WERI-Rb-1 (cell line): ENCODE measurements at regions not wholly inside any gene's neighbourhood (a gene's known extent, or its start where the extent isn't known, plus 50 kb on each side); places are given as distances from the start of the nearest gene placed in this dataset.

Source experiments
- DNase-seq: peaks from one replicate; pipeline ENCODE4 v3.0.0-alpha.2; 2020
- H3K27ac ChIP-seq: fragments of 250-450 bp; sonication (Bioruptor Pico); 2 replicates; pipeline ENCODE4 v1.5.1; 2020; ENCODE audit warnings: mild to moderate bottlenecking, moderate library complexity
- H3K27me3 ChIP-seq: fragments of 250-450 bp; sonication (Bioruptor Pico); 2 replicates; pipeline ENCODE4 v1.5.1; 2021; ENCODE audit warnings: mild to moderate bottlenecking, low read depth, moderate library complexity; ENCODE audit not compliant: insufficient read depth, severe bottlenecking
- H3K36me3 ChIP-seq: fragments of 250-450 bp; sonication (Bioruptor Pico); 2 replicates; pipeline ENCODE4 v1.5.1; 2020; ENCODE audit warnings: mild to moderate bottlenecking, moderate library complexity
- H3K4me3 ChIP-seq: 2 replicates; pipeline ENCODE4 v1.5.1; 2011; ENCODE audit warnings: low read depth, mild to moderate bottlenecking, control low read depth, low read length
- H3K9me3 ChIP-seq: fragments of 250-450 bp; sonication (Bioruptor Pico); 2 replicates; pipeline ENCODE4 v1.5.1; 2021; ENCODE audit warnings: mild to moderate bottlenecking, moderate library complexity; ENCODE audit not compliant: severe bottlenecking
- TF ChIP-seq, protein P1 (sequence below): IDR thresholded peaks from 2 replicates; pipeline ENCODE4 v1.5.1; 2011; ENCODE audit warnings: low read depth, mild to moderate bottlenecking, control low read depth, inconsistent platforms, low read length

DNA sequence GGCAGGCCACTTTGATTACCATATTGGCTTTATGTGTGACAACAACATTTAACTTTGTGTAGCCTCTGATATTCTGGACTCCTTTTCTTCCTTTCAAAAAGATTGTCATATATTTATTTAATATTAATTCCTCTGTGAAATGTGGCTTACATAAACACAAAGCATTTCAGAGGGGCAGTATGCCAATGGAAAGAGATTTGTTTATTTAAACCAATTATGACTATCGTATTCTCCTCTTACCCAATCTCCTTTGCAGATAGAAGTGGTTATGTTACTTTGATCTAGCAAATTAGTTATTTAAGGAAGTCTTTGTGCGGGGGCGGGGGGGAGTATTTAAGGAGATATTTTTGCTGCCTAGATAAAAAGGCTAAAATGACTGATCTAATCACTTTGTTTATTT lies 573.7 kb upstream of the KIF2B start:
- Histone ChIP-seq H3K9me3 (no peaks in the 10 kb centered on the region), H3K27me3 (no peaks in the 10 kb centered on the region), H3K27ac (no peak overlapping the region), H3K36me3 (no peaks in the 10 kb centered on the region), H3K4me3 (no peak overlapping the region)
- TF ChIP-seq, protein P1, sequence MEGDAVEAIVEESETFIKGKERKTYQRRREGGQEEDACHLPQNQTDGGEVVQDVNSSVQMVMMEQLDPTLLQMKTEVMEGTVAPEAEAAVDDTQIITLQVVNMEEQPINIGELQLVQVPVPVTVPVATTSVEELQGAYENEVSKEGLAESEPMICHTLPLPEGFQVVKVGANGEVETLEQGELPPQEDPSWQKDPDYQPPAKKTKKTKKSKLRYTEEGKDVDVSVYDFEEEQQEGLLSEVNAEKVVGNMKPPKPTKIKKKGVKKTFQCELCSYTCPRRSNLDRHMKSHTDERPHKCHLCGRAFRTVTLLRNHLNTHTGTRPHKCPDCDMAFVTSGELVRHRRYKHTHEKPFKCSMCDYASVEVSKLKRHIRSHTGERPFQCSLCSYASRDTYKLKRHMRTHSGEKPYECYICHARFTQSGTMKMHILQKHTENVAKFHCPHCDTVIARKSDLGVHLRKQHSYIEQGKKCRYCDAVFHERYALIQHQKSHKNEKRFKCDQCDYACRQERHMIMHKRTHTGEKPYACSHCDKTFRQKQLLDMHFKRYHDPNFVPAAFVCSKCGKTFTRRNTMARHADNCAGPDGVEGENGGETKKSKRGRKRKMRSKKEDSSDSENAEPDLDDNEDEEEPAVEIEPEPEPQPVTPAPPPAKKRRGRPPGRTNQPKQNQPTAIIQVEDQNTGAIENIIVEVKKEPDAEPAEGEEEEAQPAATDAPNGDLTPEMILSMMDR: no peak
- DNase-seq: no peak

DNA sequence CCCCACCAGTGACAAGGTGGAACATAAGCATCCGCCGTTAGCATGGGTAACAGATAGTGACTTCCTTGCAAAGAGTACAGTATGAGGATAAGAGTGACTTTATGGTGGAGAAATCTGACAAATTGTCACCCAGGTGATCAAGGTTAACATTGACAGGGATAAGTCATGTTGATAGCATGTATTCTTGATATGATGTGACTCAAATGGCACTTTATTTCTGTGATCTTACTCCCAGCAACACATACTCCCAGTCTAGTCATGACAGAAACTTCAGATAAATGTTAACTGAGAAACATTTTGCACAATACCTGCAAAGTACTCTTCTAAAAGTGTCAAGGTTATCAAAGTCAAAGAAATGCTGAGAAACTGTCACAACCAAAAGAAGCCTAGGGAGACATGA lies 588.6 kb upstream of the KIF2B start:
- Histone ChIP-seq H3K27ac (no peak overlapping the region), H3K27me3 (no peaks in the 10 kb centered on the region), H3K9me3 (no peaks in the 10 kb centered on the region), H3K36me3 (no peaks in the 10 kb centered on the region), H3K4me3 (no peak overlapping the region)
- TF ChIP-seq, protein P1: no peak
- no peak for DNase-seq

DNA sequence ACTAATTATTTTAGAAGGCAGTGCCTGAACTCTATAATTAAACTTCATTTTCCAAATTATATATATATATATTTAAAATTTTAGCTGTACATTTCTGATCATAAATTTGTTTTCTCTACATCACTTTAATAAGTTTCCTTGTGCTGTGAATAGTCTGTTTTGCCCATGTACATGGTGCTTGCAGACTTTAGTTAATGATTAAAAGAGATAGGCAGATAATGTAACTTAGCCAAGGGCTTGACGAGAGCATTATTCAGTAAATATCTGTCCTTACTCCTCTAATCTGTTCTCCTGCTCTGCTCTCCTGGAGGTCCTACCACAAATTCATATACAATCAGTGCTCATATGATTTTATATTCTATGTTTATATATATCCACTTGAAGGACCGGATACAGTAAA lies 595.2 kb upstream of the KIF2B start:
- Histone ChIP-seq H3K36me3 (no peaks in the 10 kb centered on the region), H3K27me3 (no peaks in the 10 kb centered on the region), H3K9me3 (no peaks in the 10 kb centered on the region), H3K4me3 (no peak overlapping the region), H3K27ac (no peak overlapping the region)
- TF ChIP-seq, protein P1: no peak
- no peak for DNase-seq

DNA sequence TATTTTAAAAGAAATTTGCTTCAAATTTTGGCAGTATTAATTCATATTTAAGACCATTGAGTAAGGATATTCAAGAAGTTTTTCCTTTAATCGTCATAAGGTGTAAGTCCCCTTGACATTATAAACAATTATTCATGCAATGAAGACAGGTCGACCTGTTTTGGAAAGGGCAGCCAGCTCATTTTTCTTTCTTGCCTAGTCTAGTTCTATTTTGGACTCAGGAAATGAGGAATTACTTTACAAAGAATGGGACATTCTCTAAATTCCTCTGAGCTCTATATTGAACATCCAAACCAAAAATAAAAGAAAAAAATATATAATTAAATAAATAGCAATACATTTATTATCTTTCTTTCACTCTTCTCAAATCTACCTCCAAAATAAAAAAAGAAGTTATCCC lies 595.6 kb upstream of the KIF2B start:
- H3K27me3 ChIP-seq: no peaks in the 10 kb centered on the region
- H3K4me3 ChIP-seq: no peak overlapping the region
- no peak overlapping the region for H3K27ac ChIP-seq
- H3K9me3 ChIP-seq: peaks cover under 1% of the 10 kb centered on the region
- DNase-seq: no peak
- H3K36me3 ChIP-seq: no peaks in the 10 kb centered on the region
- TF ChIP-seq, protein P1: no peak

DNA sequence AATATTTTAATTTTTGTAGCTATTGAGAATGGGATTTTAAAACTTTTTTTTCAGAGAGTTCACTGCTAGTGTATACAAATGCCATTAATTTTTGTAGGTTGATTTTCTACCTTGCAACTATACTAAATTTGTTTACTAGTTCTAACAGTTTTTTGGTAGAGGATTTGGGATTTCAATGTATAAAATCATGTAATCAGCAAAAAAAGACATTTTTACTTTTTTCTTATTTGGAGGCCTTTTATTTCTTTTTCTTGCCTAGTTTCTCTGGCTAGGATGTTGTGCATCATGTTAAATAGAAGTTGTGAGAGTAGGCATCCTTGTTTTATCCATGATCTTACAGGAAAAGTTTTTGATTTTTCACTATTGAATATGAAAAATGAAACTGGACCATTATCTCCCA lies 602.9 kb upstream of the KIF2B start:
- peaks cover 15% of the 10 kb centered on the region for H3K9me3 ChIP-seq
- H3K36me3 ChIP-seq: no peaks in the 10 kb centered on the region
- H3K4me3 ChIP-seq: no peak overlapping the region
- TF ChIP-seq, protein P1: no peak
- DNase-seq: no peak
- no peak overlapping the region for H3K27ac ChIP-seq
- H3K27me3 ChIP-seq: no peaks in the 10 kb centered on the region

DNA sequence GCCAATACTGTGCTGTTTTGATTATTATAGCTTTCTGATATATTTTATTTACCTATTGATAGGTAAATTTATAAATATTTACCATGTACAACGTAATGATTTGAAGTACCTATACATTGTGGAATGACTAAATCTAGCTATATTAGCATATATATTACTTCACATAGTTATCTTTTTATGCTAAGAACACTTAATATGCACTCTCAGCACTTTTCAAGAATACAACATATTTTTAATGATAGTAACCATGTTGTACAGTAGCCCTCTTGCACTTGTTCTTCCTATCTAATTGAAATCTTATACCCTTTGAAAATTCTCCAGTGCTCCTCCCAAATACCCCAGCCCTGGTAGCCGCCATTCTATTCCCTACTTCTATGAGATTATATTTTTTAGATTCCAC lies 604.0 kb upstream of the KIF2B start:
- DNase-seq: no peak
- TF ChIP-seq, protein P1: no peak
- no peaks in the 10 kb centered on the region for H3K36me3 ChIP-seq
- H3K27ac ChIP-seq: no peak overlapping the region
- H3K4me3 ChIP-seq: no peak overlapping the region
- peaks cover 15% of the 10 kb centered on the region for H3K9me3 ChIP-seq
- H3K27me3 ChIP-seq: no peaks in the 10 kb centered on the region
